Duodenal mucosa (tissue), 2 donors: ENCODE measurements at regions not wholly inside any gene's neighbourhood (a gene's known extent, or its start where the extent isn't known, plus 50 kb on each side); places are given as distances from the start of the nearest gene placed in this dataset.

Source experiments
- H3K27ac ChIP-seq: one replicate; pipeline ENCODE4 v1.7.0; 2013; ENCODE audit warnings: low read depth, low read length
- H3K27me3 ChIP-seq, 2 donors: one replicate each; pipeline ENCODE4 v1.7.0; 2013; ENCODE audit warnings: low read length in 2 of 2, control low read depth in 1 of 2; ENCODE audit not compliant: insufficient read depth in 2 of 2, control insufficient read depth in 1 of 2
- H3K36me3 ChIP-seq, 2 donors: one replicate each; pipeline ENCODE4 v1.7.0; 2013; ENCODE audit warnings: low read length in 2 of 2, control low read depth in 1 of 2; ENCODE audit not compliant: insufficient read depth in 2 of 2, control insufficient read depth in 1 of 2
- H3K4me1 ChIP-seq, 2 donors: one replicate each; pipeline ENCODE4 v1.7.0; 2013; ENCODE audit warnings: low read length in 2 of 2, control low read depth in 1 of 2; ENCODE audit not compliant: insufficient read depth in 2 of 2, control insufficient read depth in 1 of 2
- H3K4me3 ChIP-seq, 2 donors: one replicate each; pipeline ENCODE4 v1.7.0; 2013; ENCODE audit warnings: low read length in 2 of 2, low read depth in 1 of 2
- H3K9ac ChIP-seq, 2 donors: one replicate each; pipeline ENCODE4 v1.7.0; 2013; ENCODE audit warnings: low read length in 2 of 2, low read depth in 1 of 2
- H3K9me3 ChIP-seq, 2 donors: one replicate each; pipeline ENCODE4 v1.7.0; 2013; ENCODE audit warnings: low read length in 2 of 2, control low read depth in 1 of 2; ENCODE audit not compliant: control insufficient read depth in 1 of 2

GRCh38 chr21:36532769-36533467, 53.0 kb upstream of the CLDN14 start:
- peaks cover 14% of the 10 kb centered on the region in 2 donors for H3K27me3 ChIP-seq

GRCh38 chr21:36533468-36533848, 53.5 kb upstream of the CLDN14 start:
- H3K4me3 ChIP-seq = no peak overlapping the region
- no peaks in the 10 kb centered on the region for H3K36me3 ChIP-seq
- no peak overlapping the region for H3K9ac ChIP-seq
- H3K27ac ChIP-seq = no peak overlapping the region
- no peaks in the 10 kb centered on the region for H3K4me1 ChIP-seq
- H3K27me3 ChIP-seq = peaks cover 11 to 14% of the 10 kb centered on the region in 2 donors
- H3K9me3 ChIP-seq = no peaks in the 10 kb centered on the region

More at GRCh38 chr21:36532769-36533467, 53.0 kb upstream of the CLDN14 start:
- no peak overlapping the region for H3K27ac ChIP-seq
- no peaks in the 10 kb centered on the region for H3K36me3 ChIP-seq
- H3K4me3 ChIP-seq = no peak overlapping the region
- no peaks in the 10 kb centered on the region for H3K4me1 ChIP-seq
- H3K9ac ChIP-seq = no peak overlapping the region
- no peaks in the 10 kb centered on the region for H3K9me3 ChIP-seq

- Histone ChIP-seq H3K27ac (no peak overlapping the region), H3K4me3 (no peak overlapping the region), H3K9ac (no peak overlapping the region), H3K4me1 (no peaks in the 10 kb centered on the region), H3K9me3 (no peaks in the 10 kb centered on the region), H3K27me3 (peaks cover 11 to 14% of the 10 kb centered on the region in 2 donors), H3K36me3 (no peaks in the 10 kb centered on the region)
Observed at GRCh38 chr21:36534656-36535055, 54.7 kb upstream of the CLDN14 start.

- H3K27me3 ChIP-seq = peaks cover 8 to 13% of the 10 kb centered on the region in 2 donors
- H3K4me1 ChIP-seq = no peaks in the 10 kb centered on the region
- no peak overlapping the region for H3K27ac ChIP-seq
- no peaks in the 10 kb centered on the region for H3K9me3 ChIP-seq
- no peak overlapping the region for H3K4me3 ChIP-seq
- no peak overlapping the region for H3K9ac ChIP-seq
- H3K36me3 ChIP-seq = no peaks in the 10 kb centered on the region
Observed at GRCh38 chr21:36535618-36536241, 55.8 kb upstream of the CLDN14 start.

- Histone ChIP-seq H3K36me3 (no peaks in the 10 kb centered on the region), H3K4me1 (no peaks in the 10 kb centered on the region), H3K27me3 (peaks cover 19 to 40% of the 10 kb centered on the region in 2 donors), H3K9me3 (no peaks in the 10 kb centered on the region), H3K27ac (no peak overlapping the region), H3K9ac (no peak overlapping the region), H3K4me3 (no peak overlapping the region)
Observed at GRCh38 chr21:36538761-36539160, 58.8 kb upstream of the CLDN14 start.

GRCh38 chr21:36539434-36540150, 59.7 kb upstream of the CLDN14 start:
- Histone ChIP-seq H3K4me3 (no peak overlapping the region), H3K4me1 (no peaks in the 10 kb centered on the region), H3K9me3 (no peaks in the 10 kb centered on the region), H3K36me3 (no peaks in the 10 kb centered on the region), H3K27ac (no peak overlapping the region), H3K9ac (no peak overlapping the region), H3K27me3 (peaks cover 27 to 35% of the 10 kb centered on the region in 2 donors)

GRCh38 chr21:36540700-36541099, 60.8 kb upstream of the CLDN14 start:
- Histone ChIP-seq H3K27me3 (peaks cover 27 to 33% of the 10 kb centered on the region in 2 donors), H3K4me1 (no peaks in the 10 kb centered on the region), H3K27ac (no peak overlapping the region), H3K36me3 (no peaks in the 10 kb centered on the region), H3K4me3 (no peak overlapping the region), H3K9ac (no peak overlapping the region), H3K9me3 (no peaks in the 10 kb centered on the region)

GRCh38 chr21:36541721-36542139, 61.8 kb upstream of the CLDN14 start:
- Histone ChIP-seq H3K9ac (no peak overlapping the region), H3K27ac (no peak overlapping the region), H3K4me1 (no peaks in the 10 kb centered on the region), H3K36me3 (no peaks in the 10 kb centered on the region), H3K9me3 (no peaks in the 10 kb centered on the region), H3K27me3 (peaks cover 25 to 30% of the 10 kb centered on the region in 2 donors), H3K4me3 (no peak overlapping the region)

GRCh38 chr21:36542312-36543101, 62.6 kb upstream of the CLDN14 start:
- Histone ChIP-seq H3K4me3 (no peak overlapping the region), H3K9me3 (no peaks in the 10 kb centered on the region), H3K27me3 (peaks cover 25 to 30% of the 10 kb centered on the region in 2 donors), H3K9ac (no peak overlapping the region), H3K36me3 (no peaks in the 10 kb centered on the region), H3K27ac (peak overlapping the region; percentile 2), H3K4me1 (no peaks in the 10 kb centered on the region)
